ENCODE measurements at regions not wholly inside any gene's neighbourhood (a gene's known extent, or its start where the extent isn't known, plus 50 kb on each side); places are given as distances from the start of the nearest gene placed in this dataset.
A peak's percentile ranks its signal among the peaks of the same experiment; 100 is the strongest.

DNA sequence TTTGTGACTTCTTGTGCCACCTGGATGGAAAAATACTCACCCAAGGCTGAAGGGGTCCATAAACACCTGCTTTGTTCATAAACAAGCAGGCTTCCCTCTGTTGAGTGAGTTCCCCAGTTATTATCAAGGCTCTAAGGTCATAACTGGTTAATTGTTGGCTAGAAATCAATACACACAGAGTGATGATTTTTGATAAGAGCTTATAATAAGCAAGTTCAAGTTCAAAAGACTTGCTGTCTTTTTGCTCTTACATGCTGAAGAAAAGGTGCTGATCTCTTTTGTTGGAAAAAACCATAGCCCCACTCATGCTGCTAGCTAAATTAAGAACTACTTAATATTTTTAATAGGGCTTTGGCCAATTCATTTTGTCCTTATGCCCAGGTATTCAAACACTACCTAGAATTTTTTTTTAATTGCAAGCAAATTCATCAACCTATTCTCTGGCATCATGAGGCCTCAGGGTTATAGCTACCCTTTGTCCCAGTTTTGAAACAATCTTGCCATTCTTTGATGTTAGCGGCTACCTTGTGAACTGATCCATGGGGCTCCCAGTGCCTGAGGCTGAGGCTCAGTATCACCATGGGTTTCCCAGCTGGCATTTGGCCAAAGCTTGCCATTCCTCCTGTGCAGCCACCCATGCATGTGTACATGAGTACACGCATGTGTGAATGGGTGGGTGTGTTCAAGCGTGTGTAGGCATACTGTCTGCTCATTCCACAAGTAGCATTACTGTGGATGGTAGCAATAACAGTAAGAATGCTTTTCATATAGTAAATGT, 127.6 kb upstream of the LPP start:
- ATAC-seq: no peak
- no peaks in the 10 kb centered on the region for H3K36me3 ChIP-seq
- peaks cover 2% of the 10 kb centered on the region for H3K4me1 ChIP-seq
- H3K9me3 ChIP-seq: no peaks in the 10 kb centered on the region
- TF ChIP-seq, protein P1, sequence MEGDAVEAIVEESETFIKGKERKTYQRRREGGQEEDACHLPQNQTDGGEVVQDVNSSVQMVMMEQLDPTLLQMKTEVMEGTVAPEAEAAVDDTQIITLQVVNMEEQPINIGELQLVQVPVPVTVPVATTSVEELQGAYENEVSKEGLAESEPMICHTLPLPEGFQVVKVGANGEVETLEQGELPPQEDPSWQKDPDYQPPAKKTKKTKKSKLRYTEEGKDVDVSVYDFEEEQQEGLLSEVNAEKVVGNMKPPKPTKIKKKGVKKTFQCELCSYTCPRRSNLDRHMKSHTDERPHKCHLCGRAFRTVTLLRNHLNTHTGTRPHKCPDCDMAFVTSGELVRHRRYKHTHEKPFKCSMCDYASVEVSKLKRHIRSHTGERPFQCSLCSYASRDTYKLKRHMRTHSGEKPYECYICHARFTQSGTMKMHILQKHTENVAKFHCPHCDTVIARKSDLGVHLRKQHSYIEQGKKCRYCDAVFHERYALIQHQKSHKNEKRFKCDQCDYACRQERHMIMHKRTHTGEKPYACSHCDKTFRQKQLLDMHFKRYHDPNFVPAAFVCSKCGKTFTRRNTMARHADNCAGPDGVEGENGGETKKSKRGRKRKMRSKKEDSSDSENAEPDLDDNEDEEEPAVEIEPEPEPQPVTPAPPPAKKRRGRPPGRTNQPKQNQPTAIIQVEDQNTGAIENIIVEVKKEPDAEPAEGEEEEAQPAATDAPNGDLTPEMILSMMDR (IDR thresholded peaks at IDR 0.05): no peak
- H3K4me3 ChIP-seq: no peak overlapping the region
- DNase-seq: no peak
- intact Hi-C loops (cut with DNase I): no loop called here
- no peaks in the 10 kb centered on the region for H3K27me3 ChIP-seq
- H3K27ac ChIP-seq: no peak overlapping the region

DNA sequence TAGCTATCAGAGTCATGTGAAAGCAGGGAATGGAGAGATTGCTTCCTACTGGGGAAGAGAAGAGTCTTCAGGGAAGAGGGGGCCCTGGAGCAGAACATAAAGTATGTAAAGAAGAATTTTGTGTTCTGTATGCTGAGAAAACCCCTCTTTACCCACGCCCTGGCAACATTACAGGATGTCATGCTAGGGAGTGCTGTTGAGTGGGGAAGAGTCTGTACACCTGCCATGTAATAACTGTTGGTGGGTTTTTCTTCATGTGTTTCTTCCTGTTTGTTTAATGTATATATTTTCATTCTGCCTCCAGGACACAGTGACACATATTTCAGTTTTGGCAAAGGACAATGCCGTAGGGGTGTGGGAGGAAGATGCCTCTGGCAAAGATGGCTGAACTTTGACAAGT, 122.8 kb upstream of the LPP start:
- Histone ChIP-seq H3K27me3 (no peaks in the 10 kb centered on the region), H3K36me3 (no peaks in the 10 kb centered on the region), H3K4me3 (no peak overlapping the region), H3K9me3 (no peaks in the 10 kb centered on the region), H3K27ac (no peak overlapping the region), H3K4me1 (no peaks in the 10 kb centered on the region)
- ATAC-seq (no peak), DNase-seq (no peak)
- TF ChIP-seq, protein P1 (IDR thresholded peaks at IDR 0.05): no peak
- intact Hi-C loops (cut with DNase I): no loop called here

DNA sequence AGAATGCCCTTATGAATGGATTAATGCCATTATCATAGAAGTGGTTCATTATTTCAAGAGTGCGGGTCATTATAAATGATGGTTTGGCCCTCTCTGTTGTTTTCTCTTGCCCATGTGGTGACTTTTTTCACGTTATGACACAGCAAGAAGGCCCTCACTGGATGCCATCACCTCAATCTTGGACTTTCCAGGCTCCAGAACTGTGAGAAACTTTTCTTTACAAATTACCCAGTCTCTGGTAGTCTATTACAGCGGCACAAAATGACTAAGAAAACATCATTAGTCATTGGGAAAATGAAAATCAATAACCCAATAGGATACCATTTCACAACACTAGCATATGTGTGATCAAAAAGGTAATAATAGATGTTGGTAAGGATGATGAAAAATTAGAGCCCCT, 119.0 kb upstream of the LPP start:
- Histone ChIP-seq H3K27ac (no peak overlapping the region), H3K9me3 (no peaks in the 10 kb centered on the region), H3K27me3 (no peaks in the 10 kb centered on the region), H3K36me3 (no peaks in the 10 kb centered on the region), H3K4me1 (peaks cover 6% of the 10 kb centered on the region), H3K4me3 (no peak overlapping the region)
- TF ChIP-seq, protein P1 (IDR thresholded peaks at IDR 0.05): no peak
- ATAC-seq: no peak
- DNase-seq: no peak
- intact Hi-C loops (cut with DNase I): no loop called here

DNA sequence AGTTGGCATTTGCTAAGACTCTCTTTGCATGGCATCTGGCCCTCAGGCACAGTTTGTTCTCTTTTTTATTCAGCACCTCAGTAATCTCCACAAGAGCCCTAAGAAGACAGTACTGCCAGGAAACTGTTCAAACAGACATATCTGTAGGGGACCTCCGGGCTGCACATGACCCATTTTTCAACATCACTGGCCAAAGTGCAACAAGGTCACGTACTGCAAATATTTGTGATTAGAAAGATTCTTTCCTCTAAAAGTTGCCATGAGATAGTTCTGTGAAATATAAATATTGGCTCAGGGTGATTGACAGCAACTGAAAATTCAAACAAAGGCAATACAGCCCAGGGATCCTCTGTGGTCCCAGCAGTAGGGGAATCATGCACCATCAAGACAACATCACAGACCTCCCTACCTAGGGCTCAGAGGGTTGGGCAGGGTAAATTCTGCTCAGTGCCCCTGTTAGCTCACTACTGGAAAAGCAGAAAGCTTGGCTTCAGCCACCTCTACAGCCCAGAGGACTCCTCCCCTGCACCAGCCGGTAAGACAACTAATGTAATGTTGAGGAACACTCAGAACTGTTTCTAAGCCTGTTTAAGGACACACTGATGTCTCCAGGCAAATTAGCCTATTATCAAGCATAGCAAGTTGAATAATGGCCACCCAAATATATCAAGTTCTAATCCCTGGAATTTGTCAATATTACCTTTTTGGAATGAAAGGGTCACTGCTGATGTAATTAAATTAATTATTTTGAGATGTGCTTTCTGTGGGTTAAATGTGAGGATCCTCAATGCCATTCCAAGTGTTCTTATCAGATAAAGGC, 117.4 kb upstream of the LPP start:
- ATAC-seq (peak; percentile 41), DNase-seq (no peak)
- no peaks in the 10 kb centered on the region for H3K27me3 ChIP-seq
- H3K27ac ChIP-seq: no peak overlapping the region
- no peaks in the 10 kb centered on the region for H3K36me3 ChIP-seq
- H3K4me1 ChIP-seq: peaks cover 6% of the 10 kb centered on the region
- TF ChIP-seq, protein P1 (IDR thresholded peaks at IDR 0.05): no peak
- H3K4me3 ChIP-seq: no peak overlapping the region
- intact Hi-C loops (cut with DNase I): no loop called here
- H3K9me3 ChIP-seq: no peaks in the 10 kb centered on the region

DNA sequence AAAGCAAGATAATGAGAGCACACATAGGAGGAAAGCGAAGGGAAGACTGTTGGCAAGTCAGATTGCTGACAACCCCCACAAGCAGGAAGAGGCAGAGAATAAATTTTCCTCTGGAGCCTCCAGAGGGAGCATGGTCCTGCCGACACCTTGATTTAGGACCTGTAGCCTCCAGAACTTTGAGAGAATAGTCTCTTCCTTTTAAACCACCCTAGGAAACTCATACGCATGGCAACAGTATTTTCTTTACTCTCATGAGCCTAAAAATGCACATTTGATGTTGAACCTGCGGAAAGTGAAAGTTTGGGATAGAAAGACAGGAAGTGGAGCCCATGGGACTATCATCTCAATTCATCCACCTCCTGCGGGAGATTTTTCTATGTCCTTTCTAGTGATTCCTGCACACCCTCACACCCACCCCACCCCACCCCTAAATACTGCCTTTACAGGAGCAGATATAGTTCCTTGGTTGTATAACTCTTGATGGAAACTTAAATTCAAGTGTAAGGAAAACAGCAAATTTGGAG, 116.7 kb upstream of the LPP start:
- DNase-seq (no peak), ATAC-seq (peak; percentile 81)
- intact Hi-C loops (cut with DNase I): no loop called here
- TF ChIP-seq, protein P1 (IDR thresholded peaks at IDR 0.05): peak; percentile 51
- H3K4me3 ChIP-seq: no peak overlapping the region
- peaks cover 6% of the 10 kb centered on the region for H3K4me1 ChIP-seq
- no peak overlapping the region for H3K27ac ChIP-seq
- no peaks in the 10 kb centered on the region for H3K27me3 ChIP-seq
- no peaks in the 10 kb centered on the region for H3K9me3 ChIP-seq
- no peaks in the 10 kb centered on the region for H3K36me3 ChIP-seq

All from upper lobe of right lung (tissue), 1 donor.